H1 (cell line): ENCODE measurements at regions not wholly inside any gene's neighbourhood (a gene's known extent, or its start where the extent isn't known, plus 50 kb on each side); places are given as distances from the start of the nearest gene placed in this dataset.

Experiments used
- CTCF ChIA-PET: fragments of 300-600 bp; sonication (Branson Sonifier 250); formaldehyde crosslinking; loops from one replicate; lab custom pipeline; 2021; ENCODE audit not compliant: partially characterized antibody; lab: Charles Lee
- POLR2A ChIA-PET: fragments of 300-600 bp; sonication (Branson Sonifier 250); formaldehyde crosslinking; loops from one replicate; lab custom pipeline; 2021; ENCODE audit warnings: inconsistent platforms; ENCODE audit not compliant: partially characterized antibody; lab: Charles Lee
- DNase-seq, 2 experiments: peaks; one replicate each; pipeline versions ENCODE4 v3.0.0 to v3.0.0-alpha.2; 2010 to 2022; ENCODE audit warnings: low spot score in 2 of 2, low read depth in 1 of 2, mixed read lengths in 1 of 2
- FAIRE-seq: peaks from 2 replicates; lab custom pipeline; 2011; peaks lifted over from hg19 to GRCh38; lab: Jason Lieb, UNC
- H2AFZ ChIP-seq: 2 replicates; pipeline ENCODE4 v1.8.1; 2012; ENCODE audit warnings: low read length, inconsistent platforms
- H2AK5ac ChIP-seq: 2 replicates; pipeline ENCODE4 v1.6.1; 2013; ENCODE audit warnings: low read depth, low read length
- H2BK120ac ChIP-seq: replicated peaks from 2 replicates; pipeline ENCODE3; 2013; ENCODE audit warnings: low read depth, low read length, inconsistent platforms
- H2BK12ac ChIP-seq: 2 replicates; pipeline ENCODE4 v1.6.1; 2013; ENCODE audit warnings: low read depth, low read length
- H2BK15ac ChIP-seq: 2 replicates; pipeline ENCODE4 v1.6.1; 2013; ENCODE audit warnings: low read length
- H2BK20ac ChIP-seq: 2 replicates; pipeline ENCODE4 v1.6.1; 2013; ENCODE audit warnings: low read length
- H2BK5ac ChIP-seq: 2 replicates; pipeline ENCODE4 v1.6.1; 2013; ENCODE audit warnings: low read depth, low read length
- H3K14ac ChIP-seq: 2 replicates; pipeline ENCODE4 v1.6.1; 2013; ENCODE audit warnings: inconsistent platforms; ENCODE audit not compliant: insufficient read length
- H3K18ac ChIP-seq: 2 replicates; pipeline ENCODE4 v1.6.1; 2013; ENCODE audit warnings: low read length; ENCODE audit errors: extremely low read depth
- H3K23ac ChIP-seq: 2 replicates; pipeline ENCODE4 v1.6.1; 2013; ENCODE audit warnings: inconsistent platforms; ENCODE audit not compliant: insufficient read length
- H3K23me2 ChIP-seq: 2 replicates; pipeline ENCODE4 v1.6.1; 2013; ENCODE audit warnings: low read depth, low read length
- H3K27ac ChIP-seq: 2 replicates; pipeline ENCODE4 v1.6.1; 2011; ENCODE audit warnings: low read depth, low read length, inconsistent platforms
- H3K27me3 ChIP-seq, 4 experiments: replicated peaks in 1 of 4; 1 replicate in 1 of 4; 2 replicates in 3 of 4; pipeline versions ENCODE4 v1.6.1 to v1.8.1; 2011 to 2013; ENCODE audit warnings: low read length in 3 of 4, mild to moderate bottlenecking in 3 of 4, inconsistent platforms in 2 of 4, mixed read lengths in 2 of 4, moderate library complexity in 1 of 4; ENCODE audit not compliant: control insufficient read depth in 3 of 4, insufficient read depth in 3 of 4; ENCODE audit errors: extremely low read depth in 1 of 4
- H3K36me3 ChIP-seq, 4 experiments: 2 replicates each; pipeline versions ENCODE4 v1.6.1 to v1.8.1; 2011 to 2013; ENCODE audit warnings: mild to moderate bottlenecking in 4 of 4, low read length in 3 of 4, moderate library complexity in 2 of 4, control low read depth in 1 of 4, inconsistent platforms in 1 of 4; ENCODE audit not compliant: insufficient read depth in 4 of 4, control insufficient read depth in 2 of 4
- H3K4ac ChIP-seq: replicated peaks from 2 replicates; pipeline ENCODE3; 2013; ENCODE audit warnings: low read length, low read depth, mixed read lengths, inconsistent platforms; ENCODE audit not compliant: insufficient read length
- H3K4me1 ChIP-seq, 4 experiments: replicated peaks in 1 of 4; 1 replicate in 1 of 4; 2 replicates in 3 of 4; pipeline versions ENCODE4 v1.6.1 to v1.8.1; 2011 to 2013; ENCODE audit warnings: low read length in 3 of 4, inconsistent platforms in 2 of 4, mixed read lengths in 1 of 4; ENCODE audit not compliant: insufficient read depth in 4 of 4, control insufficient read depth in 3 of 4
- H3K4me2 ChIP-seq, 2 experiments: 2 replicates each; pipeline versions ENCODE4 v1.6.1 to v1.8.1; 2011 to 2013; ENCODE audit warnings: low read depth in 2 of 2, low read length in 2 of 2, control low read depth in 1 of 2, inconsistent platforms in 1 of 2, mild to moderate bottlenecking in 1 of 2; ENCODE audit not compliant: insufficient read depth in 1 of 2
- H3K4me3 ChIP-seq, 4 experiments: fragments of 200-600, 300-600 bp in 1 of 4; sonication (generic), shearing (Covaris generic), sonication (Bioruptor Twin) in 1 of 4; 2 replicates each; pipeline versions ENCODE4 v1.5.1 to v1.8.1; 2011 to 2016; ENCODE audit warnings: low read length in 4 of 4, low read depth in 3 of 4, control low read depth in 2 of 4, inconsistent platforms in 2 of 4, mild to moderate bottlenecking in 2 of 4, mixed read lengths in 1 of 4, moderate library complexity in 1 of 4; ENCODE audit not compliant: insufficient read depth in 2 of 4; ENCODE audit errors: extremely low read depth in 1 of 4
- H3K56ac ChIP-seq: replicated peaks from 2 replicates; pipeline ENCODE3; 2013; ENCODE audit warnings: low read depth, mild to moderate bottlenecking, mixed read lengths, low read length, inconsistent platforms; ENCODE audit not compliant: insufficient read length
- H3K79me1 ChIP-seq: 2 replicates; pipeline ENCODE4 v1.6.1; 2013; ENCODE audit warnings: low read depth, low read length, control low read depth
- H3K79me2 ChIP-seq, 2 experiments: 2 replicates each; pipeline versions ENCODE4 v1.6.1 to v1.8.1; 2012 to 2013; ENCODE audit warnings: low read length in 2 of 2, mild to moderate bottlenecking in 2 of 2, inconsistent platforms in 1 of 2; ENCODE audit not compliant: insufficient read depth in 2 of 2, control insufficient read depth in 1 of 2
- H3K9ac ChIP-seq, 4 experiments: replicated peaks in 1 of 4; 1 replicate in 1 of 4; 2 replicates in 3 of 4; pipeline versions ENCODE4 v1.6.1 to v1.8.1; 2011 to 2013; ENCODE audit warnings: low read depth in 3 of 4, low read length in 3 of 4, control low read depth in 2 of 4, mild to moderate bottlenecking in 2 of 4, moderate library complexity in 2 of 4, inconsistent platforms in 1 of 4; ENCODE audit errors: extremely low read depth in 1 of 4
- H3K9me3 ChIP-seq, 2 experiments: 2 replicates each; pipeline versions ENCODE4 v1.6.1 to v1.8.1; 2012 to 2013; ENCODE audit warnings: mild to moderate bottlenecking in 2 of 2, moderate library complexity in 2 of 2, control low read depth in 1 of 2, inconsistent platforms in 1 of 2, low read depth in 1 of 2, low read length in 1 of 2, mixed read lengths in 1 of 2; ENCODE audit not compliant: insufficient read depth in 2 of 2
- H4K20me1 ChIP-seq, 2 experiments: replicated peaks in 1 of 2; 2 replicates each; pipeline versions ENCODE3 to v1.8.1; 2011 to 2013; ENCODE audit warnings: inconsistent platforms in 2 of 2, low read length in 2 of 2, mild to moderate bottlenecking in 1 of 2; ENCODE audit not compliant: insufficient read depth in 2 of 2, control insufficient read depth in 1 of 2
- H4K5ac ChIP-seq: 2 replicates; pipeline ENCODE4 v1.6.1; 2013; ENCODE audit warnings: low read length, low read depth, mixed read lengths, inconsistent platforms; ENCODE audit not compliant: insufficient read length
- H4K8ac ChIP-seq: 2 replicates; pipeline ENCODE4 v1.8.0; 2013; ENCODE audit warnings: mild to moderate bottlenecking, moderate library complexity, low read length, inconsistent platforms; ENCODE audit not compliant: insufficient read depth; ENCODE audit errors: extremely low read depth
- H4K91ac ChIP-seq: replicated peaks from 2 replicates; pipeline ENCODE3; 2013; ENCODE audit warnings: low read length, mixed read lengths, inconsistent platforms; ENCODE audit not compliant: insufficient read length
- EP300 ChIP-seq, 2 experiments: IDR thresholded peaks; 1 replicate in 1 of 2; 2 replicates in 1 of 2; pipeline ENCODE4 v1.6.1; 2011 to 2012; ENCODE audit warnings: low read depth in 2 of 2, low read length in 2 of 2, mild to moderate bottlenecking in 2 of 2, borderline replicate concordance in 1 of 2, inconsistent platforms in 1 of 2, moderate library complexity in 1 of 2
- FOSL1 ChIP-seq: IDR thresholded peaks from 2 replicates; pipeline ENCODE4 v1.6.1; 2011; ENCODE audit warnings: mild to moderate bottlenecking, low read depth, low read length, moderate library complexity; ENCODE audit not compliant: insufficient read depth
- MAFK ChIP-seq: IDR thresholded peaks from 2 replicates; pipeline ENCODE4 v1.6.1; 2012; ENCODE audit warnings: low read depth, mild to moderate bottlenecking, improper control_type of control experiment, low read length
- SP2 ChIP-seq: IDR thresholded peaks from 2 replicates; pipeline ENCODE4 v1.6.1; 2012; ENCODE audit warnings: mild to moderate bottlenecking, low read length, inconsistent platforms
- SRF ChIP-seq: IDR thresholded peaks from 2 replicates; pipeline ENCODE4 v1.6.1; 2011; ENCODE audit warnings: mild to moderate bottlenecking, low read depth, low read length, moderate library complexity
- whole genome bisulfite sequencing, 2 experiments: shearing (Covaris generic) in 1 of 2; methylation state at CpG; one replicate each; pipeline versions ENCODE4 v1.1.6 to v1.1.7; 2013 to 2015; ENCODE audit warnings: low lambda C conversion rate in 2 of 2, mixed read lengths in 2 of 2, inconsistent platforms in 1 of 2, low coverage in 1 of 2, missing lambda C conversion rate in 1 of 2; ENCODE audit not compliant: insufficient replicate concordance in 2 of 2, insufficient coverage in 1 of 2, insufficient read length in 1 of 2; ENCODE audit errors: extremely low coverage in 1 of 2, missing lambda C conversion rate in 1 of 2; 5-methylcytosine and 5-hydroxymethylcytosine counted together
- TF ChIP-seq, protein P1 (sequence below): IDR thresholded peaks from 2 replicates; pipeline ENCODE4 v1.6.1; 2012; ENCODE audit warnings: inconsistent platforms
- TF ChIP-seq, protein P2 (sequence below): IDR thresholded peaks from 2 replicates; pipeline ENCODE4 v1.6.1; 2011; ENCODE audit warnings: low read length, improper control_type of control experiment

DNA sequence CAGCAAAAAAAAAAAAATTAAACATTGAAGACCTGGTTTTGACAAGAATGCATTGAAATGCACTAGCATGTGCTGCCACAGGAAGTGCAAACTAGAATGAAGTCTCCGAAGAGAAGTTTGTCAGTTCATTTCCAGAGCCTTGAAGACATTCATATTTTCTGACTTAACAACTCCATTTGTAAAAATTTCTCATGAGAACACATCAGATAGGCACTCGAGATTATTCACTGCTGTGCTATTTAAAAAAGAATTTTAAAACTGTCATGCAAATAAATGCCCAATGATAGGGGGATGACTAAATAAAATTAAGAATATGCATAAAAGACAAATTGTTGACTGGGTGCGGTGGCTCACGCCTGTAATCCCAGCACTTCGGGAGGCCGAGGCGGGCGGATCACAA lies 394.6 kb upstream of the JARID2 start:
- Histone ChIP-seq H3K36me3 (no peaks in the 10 kb centered on the region), H3K9ac (no peak overlapping the region), H3K27ac (no peak overlapping the region), H2BK20ac (no peak overlapping the region), H4K91ac (no peak overlapping the region), H3K79me2 (no peaks in the 10 kb centered on the region), H4K20me1 (no peaks in the 10 kb centered on the region), H2BK12ac (no peak overlapping the region), H3K23me2 (no peaks in the 10 kb centered on the region), H3K4me3 (no peak overlapping the region), H3K18ac (no peak overlapping the region), H3K56ac (no peak overlapping the region), H2AFZ (no peak overlapping the region), H3K4me2 (no peak overlapping the region), H2BK15ac (no peak overlapping the region), H3K79me1 (no peaks in the 10 kb centered on the region), H3K9me3 (no peaks in the 10 kb centered on the region), H2BK5ac (no peak overlapping the region), H4K5ac (no peak overlapping the region), H3K4me1 (peaks cover 2 to 15% (median 10%) of the 10 kb centered on the region in 4 experiments; a peak in 4 of 7 replicates), H3K27me3 (no peaks in the 10 kb centered on the region), H3K23ac (no peak overlapping the region)
- CTCF ChIA-PET = interaction anchor here (1.2 kb wide), 1 partner anchor 12 kb away, joined by 3 read pairs; no protein-coding TSS in a partner anchor
- 95% methylated on average over 8 of the region's 8 CpGs; no CpG with 5 or more reads in 1 of the 2 experiments for WGBS, 2 experiments
- no peak for FAIRE-seq
- POLR2A ChIA-PET = no interaction called here
- no peak for TF ChIP-seq SP2
- no peak for TF ChIP-seq EP300 (IDR thresholded peaks at IDR 0.05; ENCODE audit: borderline replicate concordance in 1 of 2, low read depth in 2 of 2, low read length in 2 of 2)
- TF ChIP-seq, protein P1, sequence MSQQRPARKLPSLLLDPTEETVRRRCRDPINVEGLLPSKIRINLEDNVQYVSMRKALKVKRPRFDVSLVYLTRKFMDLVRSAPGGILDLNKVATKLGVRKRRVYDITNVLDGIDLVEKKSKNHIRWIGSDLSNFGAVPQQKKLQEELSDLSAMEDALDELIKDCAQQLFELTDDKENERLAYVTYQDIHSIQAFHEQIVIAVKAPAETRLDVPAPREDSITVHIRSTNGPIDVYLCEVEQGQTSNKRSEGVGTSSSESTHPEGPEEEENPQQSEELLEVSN = no peak
- TF ChIP-seq FOSL1 = no peak
- TF ChIP-seq, protein P2, sequence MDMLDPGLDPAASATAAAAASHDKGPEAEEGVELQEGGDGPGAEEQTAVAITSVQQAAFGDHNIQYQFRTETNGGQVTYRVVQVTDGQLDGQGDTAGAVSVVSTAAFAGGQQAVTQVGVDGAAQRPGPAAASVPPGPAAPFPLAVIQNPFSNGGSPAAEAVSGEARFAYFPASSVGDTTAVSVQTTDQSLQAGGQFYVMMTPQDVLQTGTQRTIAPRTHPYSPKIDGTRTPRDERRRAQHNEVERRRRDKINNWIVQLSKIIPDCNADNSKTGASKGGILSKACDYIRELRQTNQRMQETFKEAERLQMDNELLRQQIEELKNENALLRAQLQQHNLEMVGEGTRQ = no peak
- TF ChIP-seq SRF = no peak
- no peak for TF ChIP-seq MAFK
- TF ChIP-seq, all 59 proteins: peak for 0
- no peak for DNase-seq
- Histone ChIP-seq H2AK5ac (no peak overlapping the region), H2BK120ac (no peak overlapping the region), H4K8ac (no peak overlapping the region), H3K14ac (no peak overlapping the region), H3K4ac (no peak overlapping the region)
